PC-3 (cell line): ENCODE measurements at regions not wholly inside any gene's neighbourhood (a gene's known extent, or its start where the extent isn't known, plus 50 kb on each side); places are given as distances from the start of the nearest gene placed in this dataset.

Experiments
- CTCF ChIP-seq: fragments of 300-600 bp; sonication (generic); conservative IDR thresholded peaks from 2 replicates; pipeline ENCODE4 v1.5.1; 2017; ENCODE audit warnings: antibody characterized with exemption, low read depth, mild to moderate bottlenecking, low read length
- EZH2 ChIP-seq: fragments of 300-600 bp; sonication (generic); IDR thresholded peaks from one replicate; pipeline ENCODE4 v1.6.1; 2017; ENCODE audit warnings: antibody characterized with exemption, mild to moderate bottlenecking, low read length; ENCODE audit not compliant: unreplicated experiment

GRCh38 chr1:199861020-199861795, 166.3 kb upstream of the NR5A2 start:
- no peak for TF ChIP-seq CTCF
- TF ChIP-seq EZH2: no peak
